ENCODE measurements at regions not wholly inside any gene's neighbourhood (a gene's known extent, or its start where the extent isn't known, plus 50 kb on each side); places are given as distances from the start of the nearest gene placed in this dataset.

DNA sequence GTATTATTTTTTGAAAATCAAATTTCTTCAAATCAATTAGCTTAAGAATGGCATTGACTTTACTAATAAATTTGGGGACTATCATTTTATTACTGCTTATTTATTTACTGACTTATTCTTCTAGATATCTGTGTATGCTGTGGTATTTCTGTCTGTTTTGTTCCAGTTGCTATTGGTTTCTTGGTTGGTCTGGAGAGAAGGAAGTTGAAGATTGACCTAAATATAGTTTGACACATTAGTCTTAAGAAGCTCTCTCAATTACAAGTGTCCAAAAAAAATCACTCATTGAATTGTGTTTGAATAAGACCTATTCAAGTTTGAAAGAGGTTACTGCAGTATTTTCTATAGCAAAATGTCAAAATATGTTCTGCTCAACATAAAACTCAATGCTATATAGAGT is 153.3 kb upstream of the KYNU start:
- no peak for TF ChIP-seq EZH2 (IDR thresholded peaks at IDR 0.05; ENCODE audit: low read length, missing control alignments)
- TF ChIP-seq, protein P1, sequence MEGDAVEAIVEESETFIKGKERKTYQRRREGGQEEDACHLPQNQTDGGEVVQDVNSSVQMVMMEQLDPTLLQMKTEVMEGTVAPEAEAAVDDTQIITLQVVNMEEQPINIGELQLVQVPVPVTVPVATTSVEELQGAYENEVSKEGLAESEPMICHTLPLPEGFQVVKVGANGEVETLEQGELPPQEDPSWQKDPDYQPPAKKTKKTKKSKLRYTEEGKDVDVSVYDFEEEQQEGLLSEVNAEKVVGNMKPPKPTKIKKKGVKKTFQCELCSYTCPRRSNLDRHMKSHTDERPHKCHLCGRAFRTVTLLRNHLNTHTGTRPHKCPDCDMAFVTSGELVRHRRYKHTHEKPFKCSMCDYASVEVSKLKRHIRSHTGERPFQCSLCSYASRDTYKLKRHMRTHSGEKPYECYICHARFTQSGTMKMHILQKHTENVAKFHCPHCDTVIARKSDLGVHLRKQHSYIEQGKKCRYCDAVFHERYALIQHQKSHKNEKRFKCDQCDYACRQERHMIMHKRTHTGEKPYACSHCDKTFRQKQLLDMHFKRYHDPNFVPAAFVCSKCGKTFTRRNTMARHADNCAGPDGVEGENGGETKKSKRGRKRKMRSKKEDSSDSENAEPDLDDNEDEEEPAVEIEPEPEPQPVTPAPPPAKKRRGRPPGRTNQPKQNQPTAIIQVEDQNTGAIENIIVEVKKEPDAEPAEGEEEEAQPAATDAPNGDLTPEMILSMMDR (conservative IDR thresholded peaks at IDR 0.05 in 1 of 2, IDR thresholded peaks at IDR 0.05 in 1 of 2; ENCODE audit: low read depth in 1 of 2, low read length in 2 of 2), result no peak
